ENCODE measurements at regions not wholly inside any gene's neighbourhood (a gene's known extent, or its start where the extent isn't known, plus 50 kb on each side); places are given as distances from the start of the nearest gene placed in this dataset.
A peak's percentile ranks its signal among the peaks of the same experiment; 100 is the strongest.

GRCh38 chr6:61592238-61592637 lies 693.8 kb downstream of the KHDRBS2 start:
- intact Hi-C loops (cut with DNase I), result no loop called here
- H3K27me3 ChIP-seq, result no peaks in the 10 kb centered on the region
- no peak overlapping the region for H3K27ac ChIP-seq
- ATAC-seq, result no peak
- no peak overlapping the region for H3K4me3 ChIP-seq
- H3K9me3 ChIP-seq, result peaks cover 0 to 8% (median 0%) of the 10 kb centered on the region in 12 donors
- WGBS, 4 donors, result 74 to 80% (median 76%) methylated on average over 2 of the region's 2 CpGs
- H3K36me3 ChIP-seq, result no peaks in the 10 kb centered on the region
- DNase-seq, result no peak
- no peak for TF ChIP-seq POLR2A (IDR thresholded peaks at IDR 0.05)
- TF ChIP-seq, protein P1, sequence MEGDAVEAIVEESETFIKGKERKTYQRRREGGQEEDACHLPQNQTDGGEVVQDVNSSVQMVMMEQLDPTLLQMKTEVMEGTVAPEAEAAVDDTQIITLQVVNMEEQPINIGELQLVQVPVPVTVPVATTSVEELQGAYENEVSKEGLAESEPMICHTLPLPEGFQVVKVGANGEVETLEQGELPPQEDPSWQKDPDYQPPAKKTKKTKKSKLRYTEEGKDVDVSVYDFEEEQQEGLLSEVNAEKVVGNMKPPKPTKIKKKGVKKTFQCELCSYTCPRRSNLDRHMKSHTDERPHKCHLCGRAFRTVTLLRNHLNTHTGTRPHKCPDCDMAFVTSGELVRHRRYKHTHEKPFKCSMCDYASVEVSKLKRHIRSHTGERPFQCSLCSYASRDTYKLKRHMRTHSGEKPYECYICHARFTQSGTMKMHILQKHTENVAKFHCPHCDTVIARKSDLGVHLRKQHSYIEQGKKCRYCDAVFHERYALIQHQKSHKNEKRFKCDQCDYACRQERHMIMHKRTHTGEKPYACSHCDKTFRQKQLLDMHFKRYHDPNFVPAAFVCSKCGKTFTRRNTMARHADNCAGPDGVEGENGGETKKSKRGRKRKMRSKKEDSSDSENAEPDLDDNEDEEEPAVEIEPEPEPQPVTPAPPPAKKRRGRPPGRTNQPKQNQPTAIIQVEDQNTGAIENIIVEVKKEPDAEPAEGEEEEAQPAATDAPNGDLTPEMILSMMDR (IDR thresholded peaks at IDR 0.05), result no peak
- no peaks in the 10 kb centered on the region for H3K4me1 ChIP-seq

DNA sequence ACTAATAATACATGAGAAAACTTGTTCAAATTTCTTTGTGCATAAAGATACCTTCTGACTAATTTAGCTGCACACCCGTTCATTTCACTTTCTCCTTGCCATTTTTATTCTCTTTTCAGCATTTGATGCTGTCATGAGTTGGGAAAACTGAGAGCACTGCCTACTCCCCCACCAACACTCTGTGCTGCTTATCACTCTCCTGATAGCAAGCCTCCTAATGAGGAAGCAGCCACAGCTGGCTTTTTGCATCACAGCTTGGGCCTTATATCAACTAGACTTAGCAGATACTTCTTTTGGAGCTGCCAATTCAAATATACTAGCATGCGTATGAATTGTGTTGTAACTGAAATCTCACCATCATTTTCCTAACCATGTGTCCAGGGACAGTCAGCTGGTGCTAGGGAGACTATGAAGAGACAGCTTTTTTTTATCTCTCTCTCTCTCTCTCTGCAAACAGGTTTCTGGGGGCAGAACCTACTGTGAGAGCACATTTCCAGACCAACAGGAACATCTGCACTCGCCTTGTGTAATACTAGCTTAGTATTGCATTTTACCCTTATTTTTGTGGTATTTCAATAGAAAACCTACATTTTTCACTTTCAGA lies 699.0 kb downstream of the KHDRBS2 start:
- Histone ChIP-seq H3K27me3 (no peaks in the 10 kb centered on the region), H3K36me3 (no peaks in the 10 kb centered on the region), H3K27ac (no peak overlapping the region), H3K4me1 (no peaks in the 10 kb centered on the region), H3K9me3 (peaks cover 0 to 8% (median 0%) of the 10 kb centered on the region in 12 donors), H3K4me3 (no peak overlapping the region)
- peak in 3 of 4 donors; percentile 62 to 80 (median 72) for ATAC-seq
- WGBS, 4 donors, result 29 to 39% (median 32%) methylated on average over 3 of the region's 3 CpGs
- peak in 1 of 5 donors; percentile 32 for DNase-seq
- intact Hi-C loops (cut with DNase I), result no loop called here
- TF ChIP-seq, protein P1 (IDR thresholded peaks at IDR 0.05), result no peak
- no peak for TF ChIP-seq POLR2A (IDR thresholded peaks at IDR 0.05)

GRCh38 chr6:61585504-61585903 lies 700.5 kb downstream of the KHDRBS2 start:
- WGBS, 4 donors, result 0 to 21% (median 8%) methylated on average over 2 of the region's 2 CpGs
- no peak for ATAC-seq
- DNase-seq, result no peak
- Histone ChIP-seq H3K4me1 (no peaks in the 10 kb centered on the region), H3K4me3 (no peak overlapping the region), H3K27ac (no peak overlapping the region), H3K9me3 (no peaks in the 10 kb centered on the region), H3K27me3 (no peaks in the 10 kb centered on the region), H3K36me3 (no peaks in the 10 kb centered on the region)
- intact Hi-C loops (cut with DNase I), result no loop called here
- TF ChIP-seq POLR2A (IDR thresholded peaks at IDR 0.05), result no peak
- TF ChIP-seq, protein P1 (IDR thresholded peaks at IDR 0.05), result no peak

GRCh38 chr6:61562098-61562497 lies 723.9 kb downstream of the KHDRBS2 start:
- DNase-seq, result no peak
- Histone ChIP-seq H3K27ac (no peak overlapping the region), H3K27me3 (no peaks in the 10 kb centered on the region), H3K4me1 (no peaks in the 10 kb centered on the region), H3K4me3 (no peak overlapping the region), H3K36me3 (no peaks in the 10 kb centered on the region), H3K9me3 (peaks cover 0 to 37% (median 1%) of the 10 kb centered on the region in 12 donors)
- TF ChIP-seq, protein P1 (IDR thresholded peaks at IDR 0.05), result no peak
- no peak for TF ChIP-seq POLR2A (IDR thresholded peaks at IDR 0.05)
- ATAC-seq, result no peak
- whole genome bisulfite sequencing, 4 donors, result 34 to 51% (median 43%) methylated on average over 1 of the region's 1 CpG
- intact Hi-C loops (cut with DNase I), result no loop called here

Measured in heart left ventricle (tissue), 16 donors.